ES-I3 (cell line): ENCODE measurements at regions not wholly inside any gene's neighbourhood (a gene's known extent, or its start where the extent isn't known, plus 50 kb on each side); places are given as distances from the start of the nearest gene placed in this dataset.
"Not testable (repeated sequence)": the region's sequence is repeated elsewhere in the genome, so short reads cannot be mapped to it uniquely, and the experiment has no call there.

Experiments
- H3K36me3 ChIP-seq: 2 replicates; pipeline ENCODE4 v1.6.1; 2013; ENCODE audit warnings: mild to moderate bottlenecking, low read length, control low read depth, moderate library complexity; ENCODE audit not compliant: insufficient read depth
- H3K4me1 ChIP-seq: 2 replicates; pipeline ENCODE4 v1.6.1; 2013; ENCODE audit warnings: mild to moderate bottlenecking, control low read depth, low read length; ENCODE audit not compliant: insufficient read depth
- H3K9ac ChIP-seq: 2 replicates; pipeline ENCODE4 v1.6.1; 2013; ENCODE audit warnings: low read depth, mild to moderate bottlenecking, low read length, moderate library complexity
- H3K9me3 ChIP-seq: 2 replicates; pipeline ENCODE4 v1.6.1; 2013; ENCODE audit warnings: mild to moderate bottlenecking, low read length, moderate library complexity; ENCODE audit not compliant: control insufficient read depth, insufficient read depth

GRCh38 chr6:145139140-145139850 lies 596.0 kb downstream of the EPM2A start:
- Histone ChIP-seq H3K4me1 (no peaks in the 10 kb centered on the region), H3K9me3 (peaks cover 2% of the 10 kb centered on the region; the same call in 1 of the 2 replicates), H3K9ac (no peak overlapping the region), H3K36me3 (no peaks in the 10 kb centered on the region)

- H3K4me1 ChIP-seq, result no peaks in the 10 kb centered on the region
- no peak overlapping the region for H3K9ac ChIP-seq
- no peaks in the 10 kb centered on the region for H3K36me3 ChIP-seq
- H3K9me3 ChIP-seq, result 0 out of 2 replicates have a peak, but pooled peaks cover 2% of the 10 kb centered on the region
Measured at GRCh38 chr6:145139895-145140294, 595.4 kb downstream of the EPM2A start.

GRCh38 chr6:145141572-145141971 lies 593.7 kb downstream of the EPM2A start:
- Histone ChIP-seq H3K9ac (no peak overlapping the region), H3K36me3 (no peaks in the 10 kb centered on the region), H3K9me3 (no peaks in the 10 kb centered on the region), H3K4me1 (no peaks in the 10 kb centered on the region)

GRCh38 chr6:145142958-145143357 lies 592.4 kb downstream of the EPM2A start:
- H3K4me1 ChIP-seq, result no peaks in the 10 kb centered on the region
- no peaks in the 10 kb centered on the region for H3K36me3 ChIP-seq
- H3K9me3 ChIP-seq, result no peaks in the 10 kb centered on the region
- H3K9ac ChIP-seq, result no peak overlapping the region

GRCh38 chr6:145143379-145143778 lies 591.9 kb downstream of the EPM2A start:
- H3K9ac ChIP-seq, result no peak overlapping the region
- H3K4me1 ChIP-seq, result peaks cover 3% of the 10 kb centered on the region; the same call in 1 of the 2 replicates
- H3K36me3 ChIP-seq, result no peaks in the 10 kb centered on the region
- H3K9me3 ChIP-seq, result no peaks in the 10 kb centered on the region

GRCh38 chr6:145147559-145147958 lies 587.8 kb downstream of the EPM2A start:
- Histone ChIP-seq H3K36me3 (no peaks in the 10 kb centered on the region), H3K9me3 (no peaks in the 10 kb centered on the region), H3K9ac (no peak overlapping the region), H3K4me1 (peaks cover 5% of the 10 kb centered on the region; the same call in 1 of the 2 replicates)

GRCh38 chr6:145147981-145148749 lies 587.2 kb downstream of the EPM2A start:
- H3K9ac ChIP-seq, result no peak overlapping the region
- H3K36me3 ChIP-seq, result no peaks in the 10 kb centered on the region
- H3K9me3 ChIP-seq, result no peaks in the 10 kb centered on the region
- H3K4me1 ChIP-seq, result peaks cover 5% of the 10 kb centered on the region; the same call in 1 of the 2 replicates

- H3K9ac ChIP-seq, result no peak overlapping the region
- peaks cover 5% of the 10 kb centered on the region; the same call in 1 of the 2 replicates for H3K4me1 ChIP-seq
- H3K36me3 ChIP-seq, result no peaks in the 10 kb centered on the region
- no peaks in the 10 kb centered on the region for H3K9me3 ChIP-seq
Measured at GRCh38 chr6:145148776-145149175, 586.5 kb downstream of the EPM2A start.

GRCh38 chr6:145151624-145152023 lies 583.7 kb downstream of the EPM2A start:
- Histone ChIP-seq H3K9ac (no peak overlapping the region), H3K4me1 (peaks cover 5% of the 10 kb centered on the region; the same call in 1 of the 2 replicates), H3K36me3 (no peaks in the 10 kb centered on the region)

GRCh38 chr6:145153495-145153894 lies 581.8 kb downstream of the EPM2A start:
- no peak overlapping the region for H3K9ac ChIP-seq
- H3K36me3 ChIP-seq, result no peaks in the 10 kb centered on the region
- H3K9me3 ChIP-seq, result no peaks in the 10 kb centered on the region; the same call in 1 of the 2 replicates
- no peaks in the 10 kb centered on the region for H3K4me1 ChIP-seq

More at GRCh38 chr6:145151624-145152023, 583.7 kb downstream of the EPM2A start:
- H3K9me3 ChIP-seq, result no peaks in the 10 kb centered on the region

- no peaks in the 10 kb centered on the region for H3K36me3 ChIP-seq
- no peak overlapping the region for H3K9ac ChIP-seq
- H3K9me3 ChIP-seq, result no peaks in the 10 kb centered on the region; the same call in 1 of the 2 replicates
- H3K4me1 ChIP-seq, result no peaks in the 10 kb centered on the region
Measured at GRCh38 chr6:145155411-145155810, 579.9 kb downstream of the EPM2A start.

GRCh38 chr6:145155873-145156782 lies 579.2 kb downstream of the EPM2A start:
- Histone ChIP-seq H3K36me3 (no peaks in the 10 kb centered on the region), H3K9ac (no peak overlapping the region), H3K4me1 (no peaks in the 10 kb centered on the region), H3K9me3 (no peaks in the 10 kb centered on the region; the same call in 1 of the 2 replicates)

GRCh38 chr6:145158636-145159035 lies 576.7 kb downstream of the EPM2A start:
- H3K36me3 ChIP-seq, H3K9ac ChIP-seq, H3K9me3 ChIP-seq, H3K4me1 ChIP-seq: not testable (repeated sequence)

- H3K9ac ChIP-seq, result no peak overlapping the region
- no peaks in the 10 kb centered on the region for H3K36me3 ChIP-seq
- H3K4me1 ChIP-seq, result no peaks in the 10 kb centered on the region
- no peaks in the 10 kb centered on the region; the same call in 1 of the 2 replicates for H3K9me3 ChIP-seq
Measured at GRCh38 chr6:145159921-145160320, 575.4 kb downstream of the EPM2A start.
